ENCODE measurements at regions not wholly inside any gene's neighbourhood (a gene's known extent, or its start where the extent isn't known, plus 50 kb on each side); places are given as distances from the start of the nearest gene placed in this dataset.

- no peaks in the 10 kb centered on the region for H4K20me1 ChIP-seq (ENCODE audit: low read depth, low read length)
- no peak overlapping the region for H3K4me2 ChIP-seq (ENCODE audit: low read depth, low read length, poor library complexity, severe bottlenecking)
- TF ChIP-seq EZH2phosphoT487 (conservative IDR thresholded peaks at IDR 0.05; ENCODE audit: low read length) (no peak), CTCF (IDR thresholded peaks at IDR 0.05; ENCODE audit: insufficient read depth, low read length, poor library complexity, severe bottlenecking) (no peak)
- H3K4me3 ChIP-seq (ENCODE audit: insufficient read depth, low read length, poor library complexity, severe bottlenecking) = no peak overlapping the region
- H3K27ac ChIP-seq (ENCODE audit: low read depth, low read length) = no peak overlapping the region
- H2AFZ ChIP-seq (ENCODE audit: low read depth, low read length, severe bottlenecking) = no peak overlapping the region
- H3K79me2 ChIP-seq (ENCODE audit: insufficient read depth, low read length) = no peaks in the 10 kb centered on the region
- no peaks in the 10 kb centered on the region for H3F3A ChIP-seq (ENCODE audit: insufficient read depth)
- H3K27me3 ChIP-seq (ENCODE audit: low read length) = no peaks in the 10 kb centered on the region
- no peaks in the 10 kb centered on the region for H3K9me3 ChIP-seq (ENCODE audit: insufficient read depth, low read length)
- no peaks in the 10 kb centered on the region for H3K9me2 ChIP-seq (replicated peaks; ENCODE audit: insufficient read depth, low read length)
- no peaks in the 10 kb centered on the region for H3K36me3 ChIP-seq (ENCODE audit: low read length)
- no peak overlapping the region for H3K9ac ChIP-seq (ENCODE audit: low read length)
Measured at GRCh38 chr12:124407074-124407473, 112.2 kb downstream of the RFLNA start.

- Histone ChIP-seq H4K20me1 (ENCODE audit: low read depth, low read length) (no peaks in the 10 kb centered on the region), H3K27me3 (ENCODE audit: low read length) (no peaks in the 10 kb centered on the region), H2AFZ (ENCODE audit: low read depth, low read length, severe bottlenecking) (no peak overlapping the region), H3K4me3 (ENCODE audit: insufficient read depth, low read length, poor library complexity, severe bottlenecking) (no peak overlapping the region), H3K4me2 (ENCODE audit: low read depth, low read length, poor library complexity, severe bottlenecking) (no peak overlapping the region), H3K27ac (ENCODE audit: low read depth, low read length) (no peak overlapping the region), H3K9me2 (replicated peaks; ENCODE audit: insufficient read depth, low read length) (no peaks in the 10 kb centered on the region), H3K9me3 (ENCODE audit: insufficient read depth, low read length) (no peaks in the 10 kb centered on the region), H3K79me2 (ENCODE audit: insufficient read depth, low read length) (no peaks in the 10 kb centered on the region), H3K36me3 (ENCODE audit: low read length) (no peaks in the 10 kb centered on the region), H3K9ac (ENCODE audit: low read length) (no peak overlapping the region), H3F3A (ENCODE audit: insufficient read depth) (no peaks in the 10 kb centered on the region)
- TF ChIP-seq EZH2phosphoT487 (conservative IDR thresholded peaks at IDR 0.05; ENCODE audit: low read length) (no peak), CTCF (IDR thresholded peaks at IDR 0.05; ENCODE audit: insufficient read depth, low read length, poor library complexity, severe bottlenecking) (no peak)
Measured at GRCh38 chr12:124406043-124406442, 111.2 kb downstream of the RFLNA start.

- Histone ChIP-seq H3K4me2 (ENCODE audit: low read depth, low read length, poor library complexity, severe bottlenecking) (no peak overlapping the region), H3K27ac (ENCODE audit: low read depth, low read length) (no peak overlapping the region), H2AFZ (ENCODE audit: low read depth, low read length, severe bottlenecking) (no peak overlapping the region), H3K4me3 (ENCODE audit: insufficient read depth, low read length, poor library complexity, severe bottlenecking) (no peak overlapping the region), H3K9ac (ENCODE audit: low read length) (no peak overlapping the region), H3K79me2 (ENCODE audit: insufficient read depth, low read length) (no peaks in the 10 kb centered on the region), H3K9me3 (ENCODE audit: insufficient read depth, low read length) (no peaks in the 10 kb centered on the region), H3K27me3 (ENCODE audit: low read length) (no peaks in the 10 kb centered on the region), H3K9me2 (replicated peaks; ENCODE audit: insufficient read depth, low read length) (no peaks in the 10 kb centered on the region), H3K36me3 (ENCODE audit: low read length) (no peaks in the 10 kb centered on the region), H3F3A (ENCODE audit: insufficient read depth) (no peaks in the 10 kb centered on the region), H4K20me1 (ENCODE audit: low read depth, low read length) (no peaks in the 10 kb centered on the region)
- TF ChIP-seq EZH2phosphoT487 (conservative IDR thresholded peaks at IDR 0.05; ENCODE audit: low read length) (no peak), CTCF (IDR thresholded peaks at IDR 0.05; ENCODE audit: insufficient read depth, low read length, poor library complexity, severe bottlenecking) (no peak)
Measured at GRCh38 chr12:124405592-124405991, 110.7 kb downstream of the RFLNA start.

Data from SU-DHL-6 (cell line).